GM12878 (cell line): ENCODE measurements at regions not wholly inside any gene's neighbourhood (a gene's known extent, or its start where the extent isn't known, plus 50 kb on each side); places are given as distances from the start of the nearest gene placed in this dataset.

ENCODE experiments used
- ATAC-seq: fragments of 200-7000 bp; cut with Tn5 transposase; 3 replicates; pipeline ENCODE4 v1.9.1; 2020; ENCODE audit warnings: mild to moderate bottlenecking, moderate library complexity
- BruUV-seq: library from RNA; stranded (reverse); fragments of 400-500 nt; replicated peaks from 2 replicates; lab custom pipeline; 2021; lab: Mats Ljungman, UMichigan
- CTCF ChIA-PET: fragments of 300-600 bp; sonication (Branson Sonifier 250); formaldehyde crosslinking; extraction: SDS; loops from one replicate; lab custom pipeline; 2021; ENCODE audit warnings: inconsistent platforms; lab: Yijun Ruan, JAX
- POLR2A ChIA-PET: fragments of 350-600 bp; formaldehyde crosslinking; extraction: SDS; loops from one replicate; lab custom pipeline; 2021; ENCODE audit warnings: inconsistent platforms; lab: Charles Lee
- RAD21 ChIA-PET: fragments of 300-600 bp; sonication (Branson Sonifier 250); formaldehyde crosslinking; loops from one replicate; lab custom pipeline; 2023; ENCODE audit warnings: antibody characterized with exemption; ENCODE audit not compliant: unreplicated experiment; lab: Charles Lee
- SMC1A ChIA-PET: fragments of 300-600 bp; sonication (Branson Sonifier 250); formaldehyde crosslinking; loops from one replicate; lab custom pipeline; 2023; ENCODE audit not compliant: unreplicated experiment, uncharacterized antibody; lab: Charles Lee
- DNase-seq: peaks from one replicate; pipeline ENCODE4 v3.0.0-alpha.2; 2011; ENCODE audit warnings: low read depth, low spot score
- FAIRE-seq: peaks from 3 replicates; lab custom pipeline; 2011; peaks lifted over from hg19 to GRCh38; lab: Jason Lieb, UNC
- H2AFZ ChIP-seq: 2 replicates; pipeline ENCODE4 v1.6.0; 2011; ENCODE audit warnings: low read depth, low read length, control low read depth; ENCODE audit not compliant: control insufficient read depth
- H3K27ac ChIP-seq: 2 replicates; pipeline ENCODE4 v1.5.1; 2011; ENCODE audit warnings: control low read depth; ENCODE audit not compliant: control insufficient read depth, insufficient read depth
- H3K27me3 ChIP-seq, 2 experiments: replicated peaks in 1 of 2; 2 replicates each; pipeline versions ENCODE4 v1.6.0 to v1.6.1; 2011; ENCODE audit warnings: low read length in 1 of 2; ENCODE audit not compliant: control insufficient read depth in 2 of 2, insufficient read depth in 2 of 2
- H3K36me3 ChIP-seq, 2 experiments: 2 replicates each; pipeline ENCODE4 v1.5.1; 2011; ENCODE audit warnings: low read length in 1 of 2; ENCODE audit not compliant: control insufficient read depth in 2 of 2, insufficient read depth in 2 of 2
- H3K4me1 ChIP-seq: 2 replicates; pipeline ENCODE4 v1.6.1; 2011; ENCODE audit warnings: mild to moderate bottlenecking, low read length, moderate library complexity, mixed read lengths; ENCODE audit not compliant: control insufficient read depth, insufficient read depth
- H3K4me2 ChIP-seq: 2 replicates; pipeline ENCODE4 v1.6.0; 2011; ENCODE audit warnings: control low read depth; ENCODE audit not compliant: control insufficient read depth, insufficient read depth
- H3K4me3 ChIP-seq: fragments of 200-600 bp; sonication (generic); 2 replicates; pipeline ENCODE4 v1.5.1; 2016
- H3K79me2 ChIP-seq: 2 replicates; pipeline ENCODE4 v1.6.0; 2011; ENCODE audit warnings: low read length; ENCODE audit not compliant: control insufficient read depth, insufficient read depth
- H3K9ac ChIP-seq: 2 replicates; pipeline ENCODE4 v1.8.0; 2011; ENCODE audit warnings: low read length, control low read depth, mixed read lengths; ENCODE audit not compliant: control insufficient read depth, insufficient read depth
- H3K9me3 ChIP-seq: replicated peaks from 3 replicates; pipeline ENCODE4 v1.5.1; 2011; ENCODE audit warnings: mild to moderate bottlenecking, low read length; ENCODE audit not compliant: control insufficient read depth, insufficient read depth
- H4K20me1 ChIP-seq: 2 replicates; pipeline ENCODE4 v1.6.0; 2011; ENCODE audit not compliant: control insufficient read depth, insufficient read depth
- CBFB ChIP-seq: IDR thresholded peaks from 2 replicates; pipeline ENCODE4 v1.6.1; 2016; ENCODE audit warnings: antibody characterized with exemption, low read depth
- HDAC2 ChIP-seq: fragments of 200-600 bp; sonication (generic); IDR thresholded peaks from 2 replicates; pipeline ENCODE4 v1.6.1; 2017
- KLF5 ChIP-seq: fragments of 450-650 bp; IDR thresholded peaks from 2 replicates; pipeline ENCODE4 v1.6.1; 2014; ENCODE audit warnings: mild to moderate bottlenecking; ENCODE audit not compliant: partially characterized antibody
- MTA3 ChIP-seq: IDR thresholded peaks from 2 replicates; pipeline ENCODE4 v1.6.1; 2012; ENCODE audit warnings: low read length, inconsistent platforms, borderline replicate concordance
- MYB ChIP-seq: fragments of 150-350 bp; IDR thresholded peaks from 2 replicates; pipeline ENCODE4 v1.6.1; 2014; ENCODE audit warnings: mild to moderate bottlenecking, low read depth, low read length, borderline replicate concordance
- POU2F2 ChIP-seq: IDR thresholded peaks from 3 replicates; pipeline ENCODE4 v1.6.1; 2011; ENCODE audit warnings: low read depth, mild to moderate bottlenecking, low read length, borderline replicate concordance
- RAD21 ChIP-seq: IDR thresholded peaks from 2 replicates; pipeline ENCODE4 v1.6.1; 2011; ENCODE audit warnings: mild to moderate bottlenecking, low read depth, low read length, moderate library complexity; ENCODE audit not compliant: insufficient read depth
- RBBP5 ChIP-seq: fragments of 200-600 bp; sonication (generic); conservative IDR thresholded peaks from 2 replicates; pipeline ENCODE4 v1.6.1; 2016
- SUPT20H ChIP-seq: IDR thresholded peaks from 2 replicates; pipeline ENCODE4 v1.6.1; 2011; ENCODE audit warnings: low read depth, mild to moderate bottlenecking, low read length, moderate library complexity, borderline replicate concordance; ENCODE audit not compliant: control insufficient read depth
- WGBS: methylation state at CpG from one replicate; pipeline ENCODE4 v1.1.6; 2016; ENCODE audit warnings: low lambda C conversion rate; ENCODE audit not compliant: insufficient replicate concordance, insufficient coverage; ENCODE audit errors: missing lambda C conversion rate; 5-methylcytosine and 5-hydroxymethylcytosine counted together
- in situ Hi-C: fragments of 300-500 bp; cut with MboI; formaldehyde crosslinking; loops from 9 replicates; pipeline ENCODE4 v1.14.3; 2018; ENCODE audit warnings: mixed read lengths
- intact Hi-C: fragments of 100-400 bp; cut with micrococcal nuclease; formaldehyde crosslinking; loops from one replicate; pipeline ENCODE4 v1.14.2; 2022; ENCODE audit not compliant: unreplicated experiment
- TF ChIP-seq, protein P1 (sequence below): IDR thresholded peaks from 2 replicates; pipeline ENCODE4 v1.6.1; 2011; ENCODE audit warnings: mild to moderate bottlenecking, low read depth, low read length, moderate library complexity; ENCODE audit not compliant: insufficient replicate concordance
- TF ChIP-seq, protein P2 (sequence below): fragments of 450-650 bp; formaldehyde crosslinking; IDR thresholded peaks from 2 replicates; pipeline ENCODE4 v1.5.0; 2022; ENCODE audit warnings: mild to moderate bottlenecking, missing genetic modification characterization
- TF ChIP-seq, protein P3 (sequence below): fragments of 150-350 bp; IDR thresholded peaks from 2 replicates; pipeline ENCODE4 v1.6.1; 2014; ENCODE audit warnings: mild to moderate bottlenecking, low read depth, low read length

DNA sequence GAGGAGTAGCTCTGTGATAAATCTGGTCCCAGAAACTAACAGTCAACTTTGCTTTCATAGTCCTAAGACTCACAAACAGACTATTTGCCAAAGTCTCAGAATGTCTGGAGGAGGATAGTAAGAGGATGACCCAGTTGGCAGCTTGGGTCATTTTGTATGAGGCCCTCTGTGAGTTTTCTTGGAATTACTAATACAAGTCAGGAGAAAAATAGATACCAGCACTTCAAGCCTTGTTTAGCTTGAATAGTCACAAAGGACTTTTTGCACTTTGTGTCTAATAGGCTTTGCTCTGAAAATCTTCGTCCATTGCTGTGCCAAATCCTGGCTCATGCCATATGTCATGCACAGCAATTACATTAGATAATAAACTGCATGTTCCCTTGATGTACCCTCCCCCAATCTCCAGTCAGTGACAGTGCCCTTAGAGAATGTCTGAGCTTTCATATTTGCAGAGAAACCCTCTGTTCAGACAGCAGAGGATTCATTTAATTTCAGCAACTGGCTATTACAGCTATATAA is 612.8 kb downstream of the CSNK1G3 start:
- no peaks in the 10 kb centered on the region for H3K27me3 ChIP-seq
- no peaks in the 10 kb centered on the region for H4K20me1 ChIP-seq
- no peak overlapping the region for H3K4me2 ChIP-seq
- ChIA-PET CTCF (no interaction called here), SMC1A (interaction anchor here (1.0 to 1.4 kb wide), 2 partner anchors 23 to 89 kb away, joined by 3 to 4 read pairs; no protein-coding TSS in a partner anchor), POLR2A (no interaction called here), RAD21 (no interaction called here)
- H3K9ac ChIP-seq: no peak overlapping the region
- TF ChIP-seq CBFB (no peak), MYB (no peak), HDAC2 (no peak), RAD21 (no peak)
- no peak overlapping the region for H3K27ac ChIP-seq
- DNase-seq (no peak), ATAC-seq (no peak), FAIRE-seq (no peak)
- no peak overlapping the region for H2AFZ ChIP-seq
- in situ Hi-C loops (no loop called here), intact Hi-C loops (no loop called here)
- no peaks in the 10 kb centered on the region for H3K79me2 ChIP-seq
- no peaks in the 10 kb centered on the region for H3K9me3 ChIP-seq
- 0% methylated on average over 1 of the region's 1 CpG for WGBS
- no peaks in the 10 kb centered on the region for H3K4me1 ChIP-seq
- no TSS peak for BruUV-seq
- no peak overlapping the region for H3K4me3 ChIP-seq
- H3K36me3 ChIP-seq: no peaks in the 10 kb centered on the region

DNA sequence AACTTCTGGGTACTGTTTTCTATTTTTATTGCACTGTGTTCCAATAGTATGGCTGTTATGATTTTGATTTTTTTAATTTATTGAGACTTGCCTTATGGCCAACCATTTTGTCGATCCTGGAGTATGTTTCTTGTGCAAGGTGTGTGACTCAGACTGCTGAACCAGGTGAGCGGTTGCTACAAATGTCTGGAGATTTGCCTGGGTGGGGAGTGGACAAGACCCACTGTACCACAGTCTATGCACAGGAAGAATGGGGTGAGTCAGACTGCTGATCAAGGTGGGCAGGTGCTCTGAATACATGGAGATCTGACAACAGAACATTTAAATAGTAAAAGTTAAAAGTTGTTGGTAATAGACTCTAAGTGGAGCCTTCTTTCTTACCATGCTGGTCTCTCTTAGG is 609.2 kb downstream of the CSNK1G3 start:
- BruUV-seq: no TSS peak
- 0% methylated on average over 2 of the region's 2 CpGs for WGBS
- TF ChIP-seq, protein P1, sequence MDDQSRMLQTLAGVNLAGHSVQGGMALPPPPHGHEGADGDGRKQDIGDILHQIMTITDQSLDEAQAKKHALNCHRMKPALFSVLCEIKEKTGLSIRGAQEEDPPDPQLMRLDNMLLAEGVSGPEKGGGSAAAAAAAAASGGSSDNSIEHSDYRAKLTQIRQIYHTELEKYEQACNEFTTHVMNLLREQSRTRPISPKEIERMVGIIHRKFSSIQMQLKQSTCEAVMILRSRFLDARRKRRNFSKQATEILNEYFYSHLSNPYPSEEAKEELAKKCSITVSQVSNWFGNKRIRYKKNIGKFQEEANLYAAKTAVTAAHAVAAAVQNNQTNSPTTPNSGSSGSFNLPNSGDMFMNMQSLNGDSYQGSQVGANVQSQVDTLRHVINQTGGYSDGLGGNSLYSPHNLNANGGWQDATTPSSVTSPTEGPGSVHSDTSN: no peak
- TF ChIP-seq, protein P2, sequence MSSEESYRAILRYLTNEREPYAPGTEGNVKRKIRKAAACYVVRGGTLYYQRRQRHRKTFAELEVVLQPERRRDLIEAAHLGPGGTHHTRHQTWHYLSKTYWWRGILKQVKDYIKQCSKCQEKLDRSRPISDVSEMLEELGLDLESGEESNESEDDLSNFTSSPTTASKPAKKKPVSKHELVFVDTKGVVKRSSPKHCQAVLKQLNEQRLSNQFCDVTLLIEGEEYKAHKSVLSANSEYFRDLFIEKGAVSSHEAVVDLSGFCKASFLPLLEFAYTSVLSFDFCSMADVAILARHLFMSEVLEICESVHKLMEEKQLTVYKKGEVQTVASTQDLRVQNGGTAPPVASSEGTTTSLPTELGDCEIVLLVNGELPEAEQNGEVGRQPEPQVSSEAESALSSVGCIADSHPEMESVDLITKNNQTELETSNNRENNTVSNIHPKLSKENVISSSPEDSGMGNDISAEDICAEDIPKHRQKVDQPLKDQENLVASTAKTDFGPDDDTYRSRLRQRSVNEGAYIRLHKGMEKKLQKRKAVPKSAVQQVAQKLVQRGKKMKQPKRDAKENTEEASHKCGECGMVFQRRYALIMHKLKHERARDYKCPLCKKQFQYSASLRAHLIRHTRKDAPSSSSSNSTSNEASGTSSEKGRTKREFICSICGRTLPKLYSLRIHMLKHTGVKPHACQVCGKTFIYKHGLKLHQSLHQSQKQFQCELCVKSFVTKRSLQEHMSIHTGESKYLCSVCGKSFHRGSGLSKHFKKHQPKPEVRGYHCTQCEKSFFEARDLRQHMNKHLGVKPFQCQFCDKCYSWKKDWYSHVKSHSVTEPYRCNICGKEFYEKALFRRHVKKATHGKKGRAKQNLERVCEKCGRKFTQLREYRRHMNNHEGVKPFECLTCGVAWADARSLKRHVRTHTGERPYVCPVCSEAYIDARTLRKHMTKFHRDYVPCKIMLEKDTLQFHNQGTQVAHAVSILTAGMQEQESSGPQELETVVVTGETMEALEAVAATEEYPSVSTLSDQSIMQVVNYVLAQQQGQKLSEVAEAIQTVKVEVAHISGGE (CRISPR knock-in tag): no peak
- TF ChIP-seq SUPT20H: no peak
- TF ChIP-seq MTA3: no peak
- no peak for TF ChIP-seq POU2F2
- TF ChIP-seq MYB: no peak
- TF ChIP-seq, protein P3, sequence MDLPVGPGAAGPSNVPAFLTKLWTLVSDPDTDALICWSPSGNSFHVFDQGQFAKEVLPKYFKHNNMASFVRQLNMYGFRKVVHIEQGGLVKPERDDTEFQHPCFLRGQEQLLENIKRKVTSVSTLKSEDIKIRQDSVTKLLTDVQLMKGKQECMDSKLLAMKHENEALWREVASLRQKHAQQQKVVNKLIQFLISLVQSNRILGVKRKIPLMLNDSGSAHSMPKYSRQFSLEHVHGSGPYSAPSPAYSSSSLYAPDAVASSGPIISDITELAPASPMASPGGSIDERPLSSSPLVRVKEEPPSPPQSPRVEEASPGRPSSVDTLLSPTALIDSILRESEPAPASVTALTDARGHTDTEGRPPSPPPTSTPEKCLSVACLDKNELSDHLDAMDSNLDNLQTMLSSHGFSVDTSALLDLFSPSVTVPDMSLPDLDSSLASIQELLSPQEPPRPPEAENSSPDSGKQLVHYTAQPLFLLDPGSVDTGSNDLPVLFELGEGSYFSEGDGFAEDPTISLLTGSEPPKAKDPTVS: no peak
- TF ChIP-seq KLF5: no peak
- TF ChIP-seq RBBP5: no peak

More for the DNA sequence above, 609.2 kb downstream of the CSNK1G3 start:
- H3K9ac ChIP-seq: no peak overlapping the region
- intact Hi-C loops (no loop called here), in situ Hi-C loops (no loop called here)
- H3K4me1 ChIP-seq: no peaks in the 10 kb centered on the region
- no peak overlapping the region for H3K4me3 ChIP-seq
- ChIA-PET CTCF (no interaction called here), POLR2A (no interaction called here), SMC1A (no interaction called here), RAD21 (no interaction called here)
- no peaks in the 10 kb centered on the region for H3K79me2 ChIP-seq
- H3K36me3 ChIP-seq: no peaks in the 10 kb centered on the region
- FAIRE-seq (no peak), ATAC-seq (no peak), DNase-seq (no peak)
- H2AFZ ChIP-seq: no peak overlapping the region
- no peaks in the 10 kb centered on the region for H3K27me3 ChIP-seq
- no peaks in the 10 kb centered on the region for H4K20me1 ChIP-seq
- no peak overlapping the region for H3K27ac ChIP-seq
- H3K4me2 ChIP-seq: no peak overlapping the region
- no peaks in the 10 kb centered on the region for H3K9me3 ChIP-seq
